Eye (tissue), 1 donor: ENCODE measurements at regions not wholly inside any gene's neighbourhood (a gene's known extent, or its start where the extent isn't known, plus 50 kb on each side); places are given as distances from the start of the nearest gene placed in this dataset.
A peak's percentile ranks its signal among the peaks of the same experiment; 100 is the strongest.

Experiments used
- DNase-seq: peaks from one replicate; pipeline ENCODE4 v3.0.0-alpha.2; 2015

- no peak for DNase-seq
Measured at GRCh38 chr11:70630816-70631623, 232.7 kb downstream of the CTTN start.

DNA sequence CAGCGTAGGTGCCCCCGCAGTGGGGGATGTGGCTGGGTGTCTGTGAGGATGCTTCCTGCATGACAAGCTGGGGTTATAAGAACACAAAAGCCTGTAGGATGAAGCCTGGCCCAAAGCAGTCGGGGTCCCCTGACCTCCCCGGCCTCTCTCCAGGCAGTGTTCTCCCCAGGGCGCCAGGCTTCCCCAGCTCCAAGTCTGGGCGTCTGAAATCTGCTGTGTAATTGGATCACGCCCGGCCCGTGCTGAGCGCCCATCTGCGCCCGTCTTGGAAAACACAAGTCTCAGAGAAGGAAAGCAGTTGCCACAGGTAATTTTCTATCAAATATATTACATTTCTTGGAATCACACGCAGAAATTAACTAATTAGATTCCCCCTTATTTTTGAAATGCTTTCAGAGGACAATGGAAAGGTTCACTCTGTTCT is 233.3 kb downstream of the CTTN start:
- no peak for DNase-seq

DNA sequence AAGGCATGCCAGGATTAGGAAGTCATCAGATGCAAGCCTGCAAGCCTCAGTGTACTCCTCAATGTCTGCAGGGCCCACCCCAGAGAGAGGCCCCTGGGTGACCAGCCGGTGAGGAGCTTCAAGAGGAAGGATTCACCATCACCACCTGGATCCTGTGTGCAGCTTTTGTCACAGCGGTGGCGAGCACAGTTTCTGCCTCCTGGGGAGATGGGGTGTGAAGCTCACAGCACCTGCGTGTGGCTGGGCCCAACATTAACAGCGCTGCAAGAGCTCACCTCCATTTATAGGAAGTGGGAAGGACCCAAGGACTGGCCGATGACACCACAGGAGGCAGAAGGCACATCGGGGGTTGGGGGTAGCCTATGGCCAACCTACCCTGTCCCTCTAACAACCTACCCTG is 235.3 kb downstream of the CTTN start:
- DNase-seq, result no peak

- DNase-seq, result no peak
Measured at GRCh38 chr11:70636659-70637058, 238.3 kb downstream of the CTTN start.

GRCh38 chr11:70637186-70637800 is 239.0 kb downstream of the CTTN start:
- no peak for DNase-seq

DNA sequence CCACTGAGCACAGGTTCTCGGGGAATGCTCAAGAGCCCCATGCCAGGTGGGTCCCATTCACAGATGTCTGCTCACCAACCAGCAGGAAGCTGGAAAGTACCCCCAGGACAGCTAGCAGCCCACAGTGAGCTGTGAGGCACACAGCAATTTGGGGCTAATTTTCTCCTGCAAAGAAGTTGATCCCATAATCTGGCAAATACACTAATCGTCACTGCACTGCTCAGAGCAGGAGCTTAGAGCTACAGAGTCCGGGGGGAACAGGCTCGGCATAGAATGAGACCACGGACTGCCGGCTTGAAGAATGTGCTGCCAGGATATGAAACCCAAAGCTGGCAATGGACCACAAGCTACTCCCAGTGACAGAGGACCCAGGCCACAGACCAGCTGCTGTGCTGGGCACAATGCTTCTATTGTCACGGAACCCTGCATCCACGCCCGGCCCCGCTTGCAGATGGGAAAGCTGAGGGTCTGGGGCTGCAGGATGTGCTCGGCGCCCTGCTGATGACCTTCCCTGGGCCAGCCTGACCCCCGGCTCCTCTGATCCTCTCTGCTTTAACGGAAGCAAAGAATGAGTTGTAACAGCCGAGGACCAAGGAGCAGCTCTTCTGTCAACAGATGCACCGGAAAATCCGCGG is 239.7 kb downstream of the CTTN start:
- peak; percentile 47 for DNase-seq

- no peak for DNase-seq
Measured at GRCh38 chr11:70640408-70640807, 242.1 kb downstream of the CTTN start.

DNA sequence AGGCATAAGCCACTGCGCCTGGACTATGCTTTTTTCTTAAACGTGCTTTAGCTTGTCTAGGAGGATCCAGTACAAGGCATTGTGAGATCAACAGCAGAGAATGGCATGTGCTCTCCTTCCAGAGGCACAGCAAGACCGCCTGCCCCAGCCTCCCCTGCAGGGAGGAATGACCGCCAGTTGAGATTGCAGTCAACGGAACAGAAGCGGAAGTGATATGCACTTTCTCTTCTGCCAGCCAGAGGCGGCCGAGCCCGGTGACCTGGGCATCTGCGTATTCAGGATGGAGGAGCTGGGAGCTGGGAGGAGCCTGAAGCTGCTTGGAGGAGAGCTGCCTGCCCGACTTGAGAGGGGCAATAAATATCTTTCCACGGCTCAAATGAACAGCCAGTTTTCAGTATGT is 243.0 kb downstream of the CTTN start:
- DNase-seq, result peak; percentile 75

DNA sequence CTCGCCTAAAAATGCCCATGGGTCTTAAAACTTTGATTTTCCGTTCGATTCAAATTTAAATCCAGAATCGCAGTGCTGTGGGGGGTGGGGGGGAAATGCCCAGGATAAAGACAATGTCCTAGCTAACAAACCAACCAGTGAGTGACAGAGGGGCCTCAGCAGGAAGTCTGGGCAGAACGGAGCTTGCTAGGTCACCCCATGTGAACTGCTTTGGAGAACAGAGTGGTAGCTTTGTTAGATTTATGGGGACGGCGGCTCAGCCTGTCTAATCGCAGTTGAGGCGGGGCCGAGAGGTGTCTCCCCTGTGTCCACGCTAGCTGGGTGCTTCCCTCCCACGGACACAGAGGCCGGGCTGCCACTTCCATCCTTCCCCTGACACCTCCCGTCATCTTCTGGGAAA is 243.9 kb downstream of the CTTN start:
- DNase-seq, result no peak

GRCh38 chr11:70643642-70644041 is 245.3 kb downstream of the CTTN start:
- no peak for DNase-seq

GRCh38 chr11:70644343-70645060 is 246.2 kb downstream of the CTTN start:
- DNase-seq, result no peak

DNA sequence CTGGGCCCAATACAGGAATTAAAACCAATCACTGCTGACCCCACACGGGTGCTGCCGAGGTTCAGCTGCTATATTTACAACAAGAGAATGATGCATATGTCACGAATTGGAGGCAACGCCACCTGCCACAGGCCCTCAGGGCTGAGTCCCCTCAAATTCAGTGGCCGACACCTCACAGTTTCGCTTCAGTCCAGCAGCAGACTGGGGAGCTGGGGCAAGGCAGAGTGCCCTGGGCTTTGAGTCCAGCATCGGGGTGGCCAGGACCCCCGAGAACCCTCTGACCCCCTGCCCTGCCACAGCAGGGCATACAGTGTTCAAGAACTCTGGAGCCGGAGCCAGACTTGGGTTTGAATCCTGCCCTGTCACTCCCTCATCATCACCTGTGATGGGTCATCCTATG is 247.2 kb downstream of the CTTN start:
- DNase-seq, result no peak

- no peak for DNase-seq
Measured at GRCh38 chr11:70646272-70647049, 248.1 kb downstream of the CTTN start.

DNA sequence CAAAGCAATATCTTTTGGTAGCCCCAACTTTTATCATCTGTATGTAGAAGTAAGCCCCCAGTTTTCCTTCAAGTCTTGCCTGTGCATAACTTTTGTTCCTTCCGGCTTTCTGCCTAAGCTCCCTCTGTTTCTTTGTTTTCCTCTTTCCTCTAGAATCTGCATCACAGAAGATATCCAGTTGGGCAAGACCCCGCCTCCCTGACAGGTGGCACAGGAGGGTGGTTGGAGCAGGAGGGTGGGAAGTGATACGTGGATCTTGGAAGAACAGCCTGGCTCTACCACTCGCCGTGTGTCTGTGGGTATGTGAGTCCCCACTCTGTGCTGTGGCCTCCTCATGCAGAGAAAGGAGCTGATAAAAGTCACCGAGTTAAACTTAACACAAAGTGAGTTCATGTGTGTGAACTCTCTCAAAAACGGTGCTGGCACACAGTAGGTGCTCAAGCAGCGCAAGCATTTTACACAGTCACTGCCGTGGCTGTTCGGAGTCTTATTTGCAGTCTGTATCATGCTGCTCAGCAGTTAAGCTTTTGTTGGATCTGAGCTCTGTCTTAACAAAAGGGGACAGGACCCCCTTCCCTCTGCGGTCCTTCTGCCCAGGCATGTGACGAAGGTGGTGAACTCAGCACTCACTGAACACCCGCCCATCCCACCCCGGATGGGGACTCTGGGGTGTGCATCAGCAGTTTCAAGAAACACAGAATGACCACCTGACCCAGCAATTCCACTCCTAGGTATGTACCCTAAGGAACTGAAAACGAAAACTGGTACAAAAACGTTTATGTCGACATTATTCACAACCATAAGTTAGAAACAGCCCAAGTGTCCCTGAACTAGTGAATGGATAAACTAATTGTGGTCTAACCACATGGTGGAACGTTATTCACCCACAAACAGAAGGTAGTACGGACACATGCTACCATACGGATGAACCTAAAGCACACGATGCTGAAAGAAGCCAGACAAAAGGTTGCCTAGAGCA is 249.1 kb downstream of the CTTN start:
- DNase-seq, result no peak

DNA sequence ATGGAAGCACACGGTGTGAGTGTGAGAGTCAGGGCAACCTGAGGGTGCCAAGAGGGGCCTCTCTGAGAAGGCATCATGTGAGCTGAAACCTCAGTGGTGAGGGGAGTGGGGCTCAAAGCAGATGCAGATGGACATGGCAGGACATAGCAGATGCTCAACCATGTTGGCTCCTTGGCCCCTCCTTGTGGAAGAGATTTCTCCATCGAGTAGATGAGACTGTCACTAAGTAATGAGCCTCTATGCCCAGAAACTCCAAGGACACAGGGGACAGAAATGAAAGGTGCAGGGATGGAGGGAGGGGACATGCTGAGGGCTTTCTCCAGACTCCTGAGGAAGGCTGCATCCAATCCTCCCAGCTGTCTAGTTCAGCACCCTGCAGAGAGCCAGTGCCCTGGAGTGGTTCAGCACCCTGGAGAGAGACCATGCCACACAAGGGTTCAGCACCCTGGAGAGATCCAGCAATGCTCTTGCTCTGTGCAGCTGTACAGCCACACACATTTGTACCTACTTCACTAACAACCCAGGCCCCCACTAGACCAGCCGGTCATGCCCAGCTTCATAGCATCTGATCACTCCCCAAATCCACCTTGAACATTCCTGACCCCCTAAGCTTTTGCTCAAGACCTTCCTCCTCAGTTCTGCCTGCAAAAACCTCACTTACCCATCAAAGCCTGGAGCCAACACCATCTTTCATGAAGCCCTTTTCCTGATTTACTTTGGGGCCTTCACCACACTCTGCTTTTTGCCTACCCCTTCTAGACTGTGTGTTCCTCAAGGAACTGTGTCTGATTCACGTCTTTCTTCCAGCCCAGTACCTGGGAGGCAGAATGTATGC is 252.0 kb downstream of the CTTN start:
- DNase-seq, result peak; percentile 96

DNA sequence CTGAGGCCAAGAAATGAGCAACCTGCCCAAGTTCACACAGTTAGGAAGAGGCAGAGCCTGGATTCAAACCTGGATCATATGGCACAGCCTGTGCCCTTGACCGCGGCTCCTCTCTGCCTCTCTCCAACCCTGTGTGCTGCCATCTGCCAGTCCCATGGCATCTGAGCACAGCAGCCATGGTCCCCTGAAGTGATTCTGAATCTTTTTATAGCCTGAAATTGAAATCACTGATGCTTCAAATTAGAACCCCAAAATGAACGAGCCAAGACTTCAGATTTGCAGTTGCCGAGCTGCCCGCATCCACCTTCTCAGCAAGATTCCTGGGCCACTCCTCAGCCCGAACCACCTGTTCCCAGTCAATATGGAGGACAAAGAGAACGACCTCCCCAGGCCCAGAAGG is 252.7 kb downstream of the CTTN start:
- no peak for DNase-seq

DNA sequence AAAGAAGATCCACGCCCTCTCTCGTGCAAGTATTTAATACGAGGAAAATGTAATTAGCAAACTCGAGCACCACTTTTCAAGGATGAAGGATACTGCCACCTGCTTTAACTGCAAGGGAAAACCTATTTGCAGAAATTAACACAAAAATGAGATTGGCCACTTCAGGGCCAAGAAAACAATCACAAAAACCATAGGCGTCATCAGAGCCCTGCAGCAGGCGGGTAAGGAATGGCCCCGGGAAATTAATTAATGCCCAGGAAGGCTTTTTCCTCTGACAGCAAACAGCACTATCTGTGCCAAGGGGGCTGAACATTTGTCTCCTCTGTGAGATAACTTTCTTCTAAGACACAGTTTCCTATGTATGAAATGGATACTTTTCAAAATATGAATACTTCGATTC is 255.7 kb downstream of the CTTN start:
- no peak for DNase-seq

DNA sequence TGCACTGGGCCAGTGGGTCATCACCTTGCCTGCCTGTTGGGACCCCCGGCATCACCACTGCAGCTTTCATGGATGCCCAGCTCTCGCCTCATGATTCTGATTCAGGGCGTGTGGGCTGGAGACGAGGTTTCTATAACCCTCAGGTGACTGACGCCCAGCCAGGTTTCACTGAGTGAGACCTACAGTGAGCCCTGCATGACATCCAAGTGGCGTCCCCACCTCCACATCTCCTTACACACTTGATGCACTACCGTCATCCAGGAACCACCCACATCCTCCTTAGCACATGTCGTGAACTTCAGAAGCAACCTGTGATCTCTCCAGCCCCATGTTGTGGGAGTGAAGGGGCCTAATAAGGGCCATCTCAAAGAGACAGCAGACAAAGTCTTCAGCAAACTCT is 257.5 kb downstream of the CTTN start:
- no peak for DNase-seq

GRCh38 chr11:70656252-70656651 is 257.9 kb downstream of the CTTN start:
- no peak for DNase-seq
